Colonic mucosa (tissue), 4 donors: ENCODE measurements at regions not wholly inside any gene's neighbourhood (a gene's known extent, or its start where the extent isn't known, plus 50 kb on each side); places are given as distances from the start of the nearest gene placed in this dataset.

Source experiments
- DNase-seq: peaks from one replicate; pipeline ENCODE4 v3.0.0-alpha.2; 2020
- H3K27ac ChIP-seq: fragments of 200-600 bp; one replicate; pipeline ENCODE4 v1.8.0; 2021
- H3K27me3 ChIP-seq: fragments of 200-600 bp; one replicate; pipeline ENCODE4 v1.8.0; 2021
- H3K36me3 ChIP-seq: fragments of 200-600 bp; one replicate; pipeline ENCODE4 v1.8.0; 2021
- H3K4me1 ChIP-seq: fragments of 200-600 bp; one replicate; pipeline ENCODE4 v1.8.0; 2021; ENCODE audit warnings: mild to moderate bottlenecking
- H3K4me3 ChIP-seq: fragments of 200-600 bp; one replicate; pipeline ENCODE4 v1.8.0; 2021
- H3K9ac ChIP-seq, 2 donors: one replicate each; pipeline ENCODE4 v1.7.0; 2013; ENCODE audit warnings: control low read depth in 2 of 2, low read depth in 2 of 2, low read length in 2 of 2
- H3K9me3 ChIP-seq: fragments of 200-600 bp; one replicate; pipeline ENCODE4 v1.8.0; 2021
- intact Hi-C: fragments of 100-400 bp; cut with DNase I; formaldehyde crosslinking; loops from one replicate; pipeline ENCODE4 v1.14.1; 2022
- TF ChIP-seq, protein P1 (sequence below): fragments of 200-600 bp; IDR thresholded peaks from one replicate; pipeline ENCODE4 v1.8.0; 2022; ENCODE audit warnings: antibody characterized with exemption, mild to moderate bottlenecking
- donor health status: healthy.
- donor health status: DM: no; HTN: no; CAD: no.
- donor health status: DM: no; HTN: no; CAD: no.

DNA sequence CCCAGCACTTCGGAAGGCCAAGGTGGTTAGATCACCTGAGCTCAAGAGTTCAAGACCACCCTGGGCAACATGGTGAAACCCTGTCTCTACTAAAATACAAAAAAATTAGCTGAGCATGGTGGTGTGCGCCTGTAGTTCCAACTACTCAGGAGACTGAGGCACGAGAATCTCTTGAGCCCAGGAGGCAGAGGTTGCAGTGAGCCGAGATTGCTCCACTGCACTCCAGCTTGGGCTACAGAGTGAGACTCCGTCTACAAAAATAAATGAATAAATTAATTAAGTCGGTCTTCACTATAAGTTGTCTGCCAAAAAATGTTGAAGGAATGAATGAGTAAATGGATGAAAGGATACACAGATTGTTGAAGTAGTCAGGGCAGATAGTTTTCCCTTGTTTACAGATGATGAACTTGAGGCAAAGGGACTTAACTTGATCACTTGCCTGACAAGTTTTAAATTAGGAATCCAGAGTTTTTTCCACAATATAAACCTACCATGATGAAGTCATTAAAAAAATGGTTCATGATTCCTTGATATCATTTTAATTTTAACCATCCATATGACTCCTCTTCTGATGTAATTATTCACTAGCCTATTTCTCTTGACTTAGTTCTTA is 130.8 kb downstream of the TLR5 start:
- Histone ChIP-seq H3K27me3 (no peaks in the 10 kb centered on the region), H3K4me1 (no peaks in the 10 kb centered on the region), H3K36me3 (no peaks in the 10 kb centered on the region), H3K4me3 (no peak overlapping the region), H3K27ac (no peak overlapping the region), H3K9ac (no peak overlapping the region), H3K9me3 (no peaks in the 10 kb centered on the region)
- no peak for DNase-seq
- TF ChIP-seq, protein P1, sequence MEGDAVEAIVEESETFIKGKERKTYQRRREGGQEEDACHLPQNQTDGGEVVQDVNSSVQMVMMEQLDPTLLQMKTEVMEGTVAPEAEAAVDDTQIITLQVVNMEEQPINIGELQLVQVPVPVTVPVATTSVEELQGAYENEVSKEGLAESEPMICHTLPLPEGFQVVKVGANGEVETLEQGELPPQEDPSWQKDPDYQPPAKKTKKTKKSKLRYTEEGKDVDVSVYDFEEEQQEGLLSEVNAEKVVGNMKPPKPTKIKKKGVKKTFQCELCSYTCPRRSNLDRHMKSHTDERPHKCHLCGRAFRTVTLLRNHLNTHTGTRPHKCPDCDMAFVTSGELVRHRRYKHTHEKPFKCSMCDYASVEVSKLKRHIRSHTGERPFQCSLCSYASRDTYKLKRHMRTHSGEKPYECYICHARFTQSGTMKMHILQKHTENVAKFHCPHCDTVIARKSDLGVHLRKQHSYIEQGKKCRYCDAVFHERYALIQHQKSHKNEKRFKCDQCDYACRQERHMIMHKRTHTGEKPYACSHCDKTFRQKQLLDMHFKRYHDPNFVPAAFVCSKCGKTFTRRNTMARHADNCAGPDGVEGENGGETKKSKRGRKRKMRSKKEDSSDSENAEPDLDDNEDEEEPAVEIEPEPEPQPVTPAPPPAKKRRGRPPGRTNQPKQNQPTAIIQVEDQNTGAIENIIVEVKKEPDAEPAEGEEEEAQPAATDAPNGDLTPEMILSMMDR: no peak
- intact Hi-C loops: no loop called here

DNA sequence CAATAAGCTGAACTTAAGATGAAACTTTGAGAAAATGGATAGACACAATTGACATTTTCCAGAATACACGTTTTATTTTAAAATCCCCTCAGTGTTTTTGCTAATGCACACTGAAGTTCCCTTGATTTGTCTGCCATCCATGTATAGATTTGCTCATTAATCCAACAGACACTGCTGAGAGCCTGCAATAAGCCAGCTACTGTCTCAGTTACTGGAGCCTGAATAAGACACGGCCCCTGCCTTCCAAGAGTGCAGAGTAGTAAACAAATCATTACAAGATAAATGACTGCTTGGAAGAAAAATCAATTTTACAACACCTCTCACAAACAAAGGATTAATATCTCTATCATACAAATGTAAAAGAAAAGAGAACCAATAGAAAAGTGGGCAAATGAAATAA is 130.1 kb downstream of the TLR5 start:
- H3K27me3 ChIP-seq: no peaks in the 10 kb centered on the region

DNA sequence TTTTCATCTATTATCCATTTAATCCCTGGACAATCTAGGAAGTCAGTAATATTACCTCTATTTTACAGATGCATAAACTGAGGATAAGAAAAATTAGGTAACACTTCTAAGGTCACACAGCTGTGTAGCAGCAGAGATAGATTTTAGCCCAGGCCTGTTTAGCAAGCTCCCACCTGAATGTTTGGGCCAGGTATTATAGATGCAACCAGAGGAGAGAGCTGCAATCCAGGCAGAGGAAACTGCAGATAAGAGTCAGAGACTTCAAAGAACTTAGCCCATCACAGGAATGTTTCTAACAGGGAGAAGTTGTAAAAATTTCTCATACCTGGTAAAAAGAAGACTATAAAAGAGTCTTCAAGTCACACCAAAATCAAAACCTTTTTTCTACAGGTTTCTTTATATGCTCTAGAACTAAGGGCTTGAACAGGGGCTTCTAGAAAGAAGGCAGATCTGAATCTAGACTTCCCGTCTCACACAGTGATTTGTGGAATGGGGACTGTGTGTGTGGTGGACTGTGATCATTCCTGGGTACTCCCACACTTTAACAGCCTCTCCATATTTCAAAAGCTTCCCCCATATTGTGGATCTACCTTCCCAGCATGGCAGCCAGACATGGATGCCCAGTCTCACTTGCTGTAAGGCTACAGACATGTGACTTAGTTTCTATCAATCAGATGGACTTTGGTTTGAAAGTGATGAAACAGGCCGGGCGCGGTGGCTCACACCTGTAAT is 128.7 kb downstream of the TLR5 start:
- Histone ChIP-seq H3K4me1 (no peaks in the 10 kb centered on the region), H3K9me3 (no peaks in the 10 kb centered on the region), H3K36me3 (no peaks in the 10 kb centered on the region), H3K4me3 (no peak overlapping the region), H3K9ac (no peak overlapping the region), H3K27ac (no peak overlapping the region), H3K27me3 (no peaks in the 10 kb centered on the region)
- no peak for DNase-seq
- TF ChIP-seq, protein P1: no peak
- intact Hi-C loops: no loop called here

More for the DNA sequence above, 130.1 kb downstream of the TLR5 start:
- no peaks in the 10 kb centered on the region for H3K9me3 ChIP-seq
- DNase-seq: no peak
- TF ChIP-seq, protein P1: no peak
- no peaks in the 10 kb centered on the region for H3K36me3 ChIP-seq
- H3K4me3 ChIP-seq: no peak overlapping the region
- no peak overlapping the region for H3K27ac ChIP-seq
- H3K9ac ChIP-seq: no peak overlapping the region
- no peaks in the 10 kb centered on the region for H3K4me1 ChIP-seq
- intact Hi-C loops: no loop called here

DNA sequence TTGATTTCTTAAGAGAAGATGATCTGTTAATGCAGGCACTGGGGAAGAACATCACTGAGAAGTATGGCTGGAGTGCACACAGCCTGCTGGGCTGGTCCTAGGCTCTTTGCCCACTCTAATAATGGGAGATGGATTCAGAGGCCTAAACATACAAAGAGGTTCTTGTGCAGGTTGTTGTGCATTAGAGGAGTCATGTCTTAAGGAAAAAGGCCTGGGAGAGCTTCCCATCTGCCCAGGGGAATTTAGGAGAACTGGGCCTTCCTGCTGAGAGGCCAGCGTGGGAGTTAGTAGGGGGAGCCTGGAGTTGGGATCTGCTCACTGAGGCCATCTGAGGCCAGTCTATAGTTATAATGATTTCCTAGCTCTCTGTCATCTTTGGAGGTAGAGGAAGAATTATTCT is 126.7 kb downstream of the TLR5 start:
- Histone ChIP-seq H3K9ac (no peak overlapping the region), H3K36me3 (no peaks in the 10 kb centered on the region), H3K4me3 (no peak overlapping the region), H3K4me1 (no peaks in the 10 kb centered on the region), H3K27ac (no peak overlapping the region), H3K27me3 (no peaks in the 10 kb centered on the region), H3K9me3 (no peaks in the 10 kb centered on the region)
- intact Hi-C loops: no loop called here
- DNase-seq: no peak
- TF ChIP-seq, protein P1: no peak

DNA sequence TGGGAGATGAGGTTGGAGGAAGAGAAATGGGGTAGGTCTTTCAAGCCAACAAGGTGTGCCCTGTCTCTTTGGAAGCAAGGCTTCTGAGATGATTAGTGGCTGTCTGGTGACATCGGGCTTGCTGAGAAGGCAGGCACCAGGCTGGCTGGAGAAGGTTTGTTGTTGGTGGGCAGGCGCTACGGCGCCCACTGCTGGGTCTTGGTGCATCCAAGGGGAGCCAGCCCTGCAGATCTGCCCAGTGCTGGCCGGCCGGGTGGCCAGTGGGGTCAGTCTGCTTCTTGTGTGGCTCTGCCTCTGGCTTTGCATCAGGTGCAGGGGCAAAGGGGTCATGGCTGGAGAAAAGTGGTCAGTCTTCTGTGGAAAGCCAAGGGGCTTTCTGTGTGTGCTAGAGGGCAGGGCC is 126.2 kb downstream of the TLR5 start:
- H3K27ac ChIP-seq: no peak overlapping the region

More for the DNA sequence above, 126.2 kb downstream of the TLR5 start:
- TF ChIP-seq, protein P1: no peak
- intact Hi-C loops: no loop called here
- no peaks in the 10 kb centered on the region for H3K27me3 ChIP-seq
- no peak for DNase-seq
- no peaks in the 10 kb centered on the region for H3K9me3 ChIP-seq
- no peaks in the 10 kb centered on the region for H3K36me3 ChIP-seq
- H3K9ac ChIP-seq: no peak overlapping the region
- H3K4me1 ChIP-seq: no peaks in the 10 kb centered on the region
- H3K4me3 ChIP-seq: no peak overlapping the region
